Brain microvascular endothelial cell (primary cell): ENCODE measurements at regions not wholly inside any gene's neighbourhood (a gene's known extent, or its start where the extent isn't known, plus 50 kb on each side); places are given as distances from the start of the nearest gene placed in this dataset.
A peak's percentile ranks its signal among the peaks of the same experiment; 100 is the strongest.

Source experiments
- DNase-seq: peaks from one replicate; pipeline ENCODE4 v3.0.0-alpha.2; 2020
- H3K27ac ChIP-seq: fragments of 250-450 bp; sonication (Bioruptor Pico); 2 replicates; pipeline ENCODE4 v1.5.1; 2020; ENCODE audit warnings: mild to moderate bottlenecking, moderate library complexity
- H3K27me3 ChIP-seq: fragments of 250-450 bp; sonication (Bioruptor Pico); replicated peaks from 2 replicates; pipeline ENCODE4 v1.5.1; 2020; ENCODE audit warnings: mild to moderate bottlenecking
- H3K36me3 ChIP-seq: fragments of 250-450 bp; sonication (Bioruptor Pico); replicated peaks from 2 replicates; pipeline ENCODE4 v1.5.1; 2020; ENCODE audit warnings: mild to moderate bottlenecking
- H3K4me3 ChIP-seq: 2 replicates; pipeline ENCODE4 v1.5.1; 2011; ENCODE audit warnings: low read depth, mild to moderate bottlenecking, control low read depth, low read length, moderate library complexity
- CTCF ChIP-seq: IDR thresholded peaks from 2 replicates; pipeline ENCODE4 v1.5.1; 2011; ENCODE audit warnings: low read depth, mild to moderate bottlenecking, moderate library complexity, low read length, control low read depth, inconsistent platforms; ENCODE audit errors: missing control alignments
- in situ Hi-C: cut with HindIII; loops from 2 replicates; pipeline ENCODE4 v1.10.0; 2017; ENCODE audit warnings: low sequenced_read_pairs, low pct_ligation_motif_present

GRCh38 chr11:37942081-37942480 is 1344.0 kb upstream of the RAG2 start:
- Histone ChIP-seq H3K27ac (no peak overlapping the region), H3K27me3 (no peaks in the 10 kb centered on the region), H3K36me3 (no peaks in the 10 kb centered on the region), H3K4me3 (no peak overlapping the region)
- TF ChIP-seq CTCF = no peak
- DNase-seq = no peak
- in situ Hi-C loops = no loop called here

- TF ChIP-seq CTCF = no peak
- no peak overlapping the region for H3K27ac ChIP-seq
- H3K27me3 ChIP-seq = no peaks in the 10 kb centered on the region
- no peak overlapping the region for H3K4me3 ChIP-seq
- in situ Hi-C loops = no loop called here
- no peaks in the 10 kb centered on the region for H3K36me3 ChIP-seq
- no peak for DNase-seq
Measured at GRCh38 chr11:37929100-37929653, 1331.1 kb upstream of the RAG2 start.

- H3K36me3 ChIP-seq = no peaks in the 10 kb centered on the region
- H3K4me3 ChIP-seq = no peak overlapping the region
- H3K27me3 ChIP-seq = no peaks in the 10 kb centered on the region
- H3K27ac ChIP-seq = no peak overlapping the region
- DNase-seq = no peak
- in situ Hi-C loops = no loop called here
- TF ChIP-seq CTCF = no peak
Measured at GRCh38 chr11:37926772-37927171, 1328.7 kb upstream of the RAG2 start.

GRCh38 chr11:37916331-37916730 is 1318.3 kb upstream of the RAG2 start:
- no peaks in the 10 kb centered on the region for H3K27me3 ChIP-seq
- in situ Hi-C loops = no loop called here
- no peaks in the 10 kb centered on the region for H3K36me3 ChIP-seq
- no peak for TF ChIP-seq CTCF
- peak overlapping the region; percentile 44 for H3K27ac ChIP-seq
- H3K4me3 ChIP-seq = no peak overlapping the region
- DNase-seq = peak; percentile 47

GRCh38 chr11:37914859-37915258 is 1316.8 kb upstream of the RAG2 start:
- H3K36me3 ChIP-seq = no peaks in the 10 kb centered on the region
- no peak for DNase-seq
- in situ Hi-C loops = no loop called here

More at GRCh38 chr11:37914859-37915258, 1316.8 kb upstream of the RAG2 start:
- Histone ChIP-seq H3K27ac (no peak overlapping the region), H3K27me3 (no peaks in the 10 kb centered on the region), H3K4me3 (no peak overlapping the region)
- no peak for TF ChIP-seq CTCF
